CD4-positive, alpha-beta T cell (primary cell): ENCODE measurements at regions not wholly inside any gene's neighbourhood (a gene's known extent, or its start where the extent isn't known, plus 50 kb on each side); places are given as distances from the start of the nearest gene placed in this dataset.

ENCODE experiments used
- ATAC-seq: fragments of 200-7000 bp; cut with Tn5 transposase; one replicate; pipeline ENCODE4 v1.10.0; 2022; ENCODE audit warnings: mild to moderate bottlenecking; ENCODE audit not compliant: poor library complexity
- CTCF ChIA-PET: fragments of 350-600 bp; sonication (Branson Sonifier 250); formaldehyde crosslinking; loops from one replicate; lab custom pipeline; 2021; ENCODE audit warnings: antibody characterized with exemption, inconsistent platforms; lab: Charles Lee
- POLR2A ChIA-PET: fragments of 350-600 bp; sonication (Branson Sonifier 250); formaldehyde crosslinking; loops from one replicate; lab custom pipeline; 2021; ENCODE audit warnings: antibody characterized with exemption, inconsistent platforms; lab: Charles Lee
- DNase-seq, 14 experiments: peaks; one replicate each; pipeline ENCODE4 v3.0.0-alpha.2; 2013 to 2020; ENCODE audit warnings: mixed read lengths in 2 of 14
- H3K27ac ChIP-seq, 2 donors: one replicate each; pipeline versions ENCODE4 v1.5.1 to v1.7.0; 2013; ENCODE audit warnings: low read length in 2 of 2, low read depth in 1 of 2, mild to moderate bottlenecking in 1 of 2
- H3K27me3 ChIP-seq, 2 experiments: 1 replicate in 1 of 2; 2 replicates in 1 of 2; pipeline versions ENCODE4 v1.6.1 to v1.7.0; 2013; ENCODE audit warnings: low read length in 2 of 2, control low read depth in 1 of 2, mild to moderate bottlenecking in 1 of 2, moderate library complexity in 1 of 2; ENCODE audit not compliant: insufficient read depth in 2 of 2, control insufficient read depth in 1 of 2
- H3K36me3 ChIP-seq: one replicate; pipeline ENCODE4 v1.6.1; 2013; ENCODE audit warnings: low read length, control low read depth; ENCODE audit not compliant: insufficient read depth
- H3K4me1 ChIP-seq: one replicate; pipeline ENCODE4 v1.6.1; 2013; ENCODE audit warnings: low read length, control low read depth; ENCODE audit not compliant: insufficient read depth
- H3K4me3 ChIP-seq: one replicate; pipeline ENCODE4 v1.5.1; 2013; ENCODE audit warnings: mild to moderate bottlenecking, low read length, moderate library complexity
- H3K9me3 ChIP-seq, 2 experiments: 1 replicate in 1 of 2; 2 replicates in 1 of 2; pipeline versions ENCODE4 v1.6.1 to v1.7.0; 2013; ENCODE audit warnings: low read length in 2 of 2, mild to moderate bottlenecking in 2 of 2, control low read depth in 1 of 2, moderate library complexity in 1 of 2; ENCODE audit not compliant: control insufficient read depth in 1 of 2, insufficient read depth in 1 of 2
- H3K27ac Mint-ChIP-seq: one replicate; pipeline ENCODE4 v1.8.0; 2020; ENCODE audit warnings: mixed read lengths
- H3K27me3 Mint-ChIP-seq: one replicate; pipeline ENCODE4 v1.8.0; 2021; ENCODE audit warnings: mixed read lengths
- H3K36me3 Mint-ChIP-seq: one replicate; pipeline ENCODE4 v1.8.0; 2021; ENCODE audit warnings: low read depth, mixed read lengths
- H3K4me1 Mint-ChIP-seq: one replicate; pipeline ENCODE4 v1.8.0; 2021; ENCODE audit warnings: low read depth, mixed read lengths
- H3K4me3 Mint-ChIP-seq: one replicate; pipeline ENCODE4 v1.8.0; 2020; ENCODE audit warnings: mild to moderate bottlenecking, mixed read lengths
- H3K9me3 Mint-ChIP-seq: one replicate; pipeline ENCODE4 v1.8.0; 2020; ENCODE audit warnings: mixed read lengths
- CTCF ChIP-seq: fragments of 200-600 bp; IDR thresholded peaks from one replicate; pipeline ENCODE4 v1.8.0; 2022; ENCODE audit warnings: antibody characterized with exemption, mild to moderate bottlenecking
- intact Hi-C, 2 experiments: fragments of 100-400 bp; cut with DNase I in 1 of 2; cut with micrococcal nuclease in 1 of 2; formaldehyde crosslinking; loops; one replicate each; pipeline versions ENCODE4 v1.15.1 to v1.9.0; 2023 to 2025; cut with DNase I, micrococcal nuclease

- TF ChIP-seq CTCF, result no peak
- DNase-seq (no peak), ATAC-seq (no peak)
- Mint-ChIP-seq H3K27me3 (peaks cover 28% of the 10 kb centered on the region), H3K9me3 (no peaks in the 10 kb centered on the region), H3K27ac (no peak overlapping the region), H3K4me3 (no peak overlapping the region), H3K36me3 (no peaks in the 10 kb centered on the region), H3K4me1 (no peaks in the 10 kb centered on the region)
- intact Hi-C loops, result no loop called here
- Histone ChIP-seq H3K27ac (no peak overlapping the region), H3K4me3 (no peak overlapping the region), H3K36me3 (no peaks in the 10 kb centered on the region), H3K4me1 (no peaks in the 10 kb centered on the region), H3K9me3 (peaks cover 0 to 14% of the 10 kb centered on the region in 2 experiments), H3K27me3 (no peaks in the 10 kb centered on the region)
- POLR2A ChIA-PET, result no interaction called here
- CTCF ChIA-PET, result no interaction called here
Measured at GRCh38 chr3:127363171-127363570, 75.3 kb upstream of the PRR20G start.

DNA sequence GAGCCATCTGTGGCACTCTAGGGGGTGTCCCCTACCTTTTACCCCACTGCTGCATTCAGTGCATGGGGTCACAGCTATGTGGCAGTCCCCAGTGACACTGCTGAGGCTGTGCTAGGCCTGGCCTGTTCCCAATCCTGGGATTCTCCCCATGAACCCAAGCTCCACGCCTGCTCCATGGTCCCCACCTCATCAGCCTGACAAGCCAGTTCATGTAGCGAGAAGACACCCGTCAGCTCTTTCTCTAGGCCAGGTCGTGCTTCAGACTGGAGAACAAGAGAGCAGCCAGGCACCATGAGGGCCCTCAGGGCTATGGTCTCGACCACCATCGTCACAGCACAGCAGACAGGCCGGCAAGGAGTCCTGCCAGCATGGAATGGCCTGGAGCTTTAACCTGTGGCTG lies 72.8 kb upstream of the PRR20G start:
- H3K27ac Mint-ChIP-seq, result no peak overlapping the region
- ChIA-PET POLR2A (no interaction called here), CTCF (no interaction called here)
- H3K9me3 Mint-ChIP-seq, result peaks cover 6% of the 10 kb centered on the region
- ATAC-seq (no peak), DNase-seq (no peak)
- Histone ChIP-seq H3K4me1 (no peaks in the 10 kb centered on the region), H3K36me3 (no peaks in the 10 kb centered on the region), H3K27me3 (no peaks in the 10 kb centered on the region), H3K27ac (no peak overlapping the region), H3K9me3 (peaks cover 0 to 21% of the 10 kb centered on the region in 2 experiments), H3K4me3 (no peak overlapping the region)
- H3K4me1 Mint-ChIP-seq, result no peaks in the 10 kb centered on the region
- H3K36me3 Mint-ChIP-seq, result no peaks in the 10 kb centered on the region
- H3K27me3 Mint-ChIP-seq, result peaks cover 15% of the 10 kb centered on the region
- TF ChIP-seq CTCF, result no peak
- H3K4me3 Mint-ChIP-seq, result no peak overlapping the region
- intact Hi-C loops, result no loop called here

DNA sequence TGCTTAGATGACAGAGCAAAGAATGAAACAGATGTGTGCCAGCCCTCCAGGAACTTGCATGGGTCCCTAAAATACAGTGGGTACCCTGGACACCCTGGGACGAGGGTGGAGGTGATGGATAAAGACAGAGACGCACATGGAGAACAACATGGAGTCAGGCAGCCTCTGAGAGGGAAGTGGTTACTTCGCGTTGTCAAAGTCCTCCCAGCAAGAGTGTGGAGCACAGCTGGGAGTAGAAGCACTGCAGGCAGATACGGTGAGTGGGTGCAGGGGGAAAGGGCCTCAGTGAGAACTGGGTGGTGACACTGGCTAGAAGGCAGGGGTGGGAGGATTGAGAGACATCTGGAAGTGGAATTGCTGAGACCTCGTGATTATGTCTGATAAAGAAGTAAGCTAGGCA lies 70.8 kb upstream of the PRR20G start:
- ChIA-PET CTCF (no interaction called here), POLR2A (no interaction called here)
- TF ChIP-seq CTCF, result no peak

More for the DNA sequence above, 70.8 kb upstream of the PRR20G start:
- Mint-ChIP-seq H3K9me3 (peaks cover 6% of the 10 kb centered on the region), H3K4me1 (no peaks in the 10 kb centered on the region), H3K27me3 (peaks cover 9% of the 10 kb centered on the region), H3K27ac (no peak overlapping the region), H3K36me3 (no peaks in the 10 kb centered on the region), H3K4me3 (no peak overlapping the region)
- peaks cover 0 to 31% of the 10 kb centered on the region in 2 experiments for H3K9me3 ChIP-seq
- no peak overlapping the region for H3K27ac ChIP-seq
- ATAC-seq (no peak), DNase-seq (no peak)
- no peak overlapping the region for H3K4me3 ChIP-seq
- H3K27me3 ChIP-seq, result no peaks in the 10 kb centered on the region
- H3K4me1 ChIP-seq, result no peaks in the 10 kb centered on the region
- H3K36me3 ChIP-seq, result no peaks in the 10 kb centered on the region
- intact Hi-C loops, result no loop called here
